SK-N-SH treated with all-trans-retinoic acid at 6 μM for 48 hours (cell line): ENCODE measurements at regions not wholly inside any gene's neighbourhood (a gene's known extent, or its start where the extent isn't known, plus 50 kb on each side); places are given as distances from the start of the nearest gene placed in this dataset.

ENCODE experiments used
- ATAC-seq: fragments of 200-7000 bp; cut with Tn5 transposase; 3 replicates; pipeline ENCODE4 v1.9.1; 2020; ENCODE audit warnings: mild to moderate bottlenecking, moderate library complexity
- ARNTL ChIP-seq: fragments of 450-650 bp; formaldehyde crosslinking; IDR thresholded peaks from 2 replicates; pipeline ENCODE4 v1.5.0; 2020; ENCODE audit warnings: low read depth, mild to moderate bottlenecking, moderate library complexity, borderline replicate concordance
- BACH2 ChIP-seq: fragments of 250-450 bp; sonication (Bioruptor Pico); IDR thresholded peaks from 2 replicates; pipeline ENCODE4 v1.9.0; 2021; ENCODE audit warnings: mild to moderate bottlenecking, borderline replicate concordance
- CSDC2 ChIP-seq: fragments of 250-450 bp; sonication (Bioruptor Pico); IDR thresholded peaks from 2 replicates; pipeline ENCODE4 v1.5.0; 2020; ENCODE audit warnings: mild to moderate bottlenecking, moderate library complexity
- ESRRG ChIP-seq: fragments of 250-450 bp; sonication (Bioruptor Pico); IDR thresholded peaks from 2 replicates; pipeline ENCODE4 v1.6.1; 2021; ENCODE audit warnings: mild to moderate bottlenecking
- GLIS3 ChIP-seq: fragments of 250-450 bp; sonication (Bioruptor Pico); IDR thresholded peaks from 2 replicates; pipeline ENCODE4 v1.5.0; 2020; ENCODE audit warnings: mild to moderate bottlenecking, moderate library complexity
- OSR1 ChIP-seq: fragments of 250-450 bp; sonication (Bioruptor Pico); IDR thresholded peaks from 2 replicates; pipeline ENCODE4 v1.8.0; 2022; ENCODE audit warnings: moderate library complexity, mild to moderate bottlenecking, inconsistent platforms
- POU6F1 ChIP-seq: fragments of 250-450 bp; sonication (Bioruptor Pico); IDR thresholded peaks from 2 replicates; pipeline ENCODE4 v1.8.0; 2021; ENCODE audit warnings: low read depth, mild to moderate bottlenecking, moderate library complexity, borderline replicate concordance
- PPARA ChIP-seq: fragments of 250-450 bp; sonication (Bioruptor Pico); IDR thresholded peaks from 2 replicates; pipeline ENCODE4 v1.5.0; 2020; ENCODE audit warnings: mild to moderate bottlenecking, borderline replicate concordance
- RARB ChIP-seq: fragments of 250-450 bp; sonication (Bioruptor Pico); IDR thresholded peaks from 2 replicates; pipeline ENCODE4 v1.8.0; 2021; ENCODE audit warnings: mild to moderate bottlenecking, moderate library complexity
- SNAI2 ChIP-seq: fragments of 250-450 bp; sonication (Bioruptor Pico); IDR thresholded peaks from 2 replicates; pipeline ENCODE4 v1.5.0; 2020; ENCODE audit warnings: mild to moderate bottlenecking, moderate library complexity
- TCF4 ChIP-seq: fragments of 250-450 bp; sonication (Bioruptor Pico); IDR thresholded peaks from 2 replicates; pipeline ENCODE4 v1.8.0; 2021; ENCODE audit warnings: mild to moderate bottlenecking, moderate library complexity, borderline replicate concordance
- TOX ChIP-seq: fragments of 250-450 bp; sonication (Bioruptor Pico); IDR thresholded peaks from 2 replicates; pipeline ENCODE4 v1.8.0; 2021; ENCODE audit warnings: mild to moderate bottlenecking, moderate library complexity, borderline replicate concordance
- TSHZ2 ChIP-seq: fragments of 250-450 bp; sonication (Bioruptor Pico); IDR thresholded peaks from 2 replicates; pipeline ENCODE4 v1.5.0; 2020; ENCODE audit warnings: mild to moderate bottlenecking, moderate library complexity
- ZC3H10 ChIP-seq: fragments of 250-450 bp; sonication (Bioruptor Pico); IDR thresholded peaks from 2 replicates; pipeline ENCODE4 v1.5.1; 2021; ENCODE audit warnings: mild to moderate bottlenecking, moderate library complexity
- ZFP3 ChIP-seq: fragments of 250-450 bp; sonication (Bioruptor Pico); IDR thresholded peaks from 2 replicates; pipeline ENCODE4 v1.5.0; 2020; ENCODE audit warnings: mild to moderate bottlenecking, moderate library complexity
- ZFP30 ChIP-seq: fragments of 450-650 bp; formaldehyde crosslinking; IDR thresholded peaks from 2 replicates; pipeline ENCODE4 v1.5.0; 2022; ENCODE audit warnings: mild to moderate bottlenecking, moderate library complexity
- ZNF565 ChIP-seq: fragments of 450-650 bp; formaldehyde crosslinking; conservative IDR thresholded peaks from 2 replicates; pipeline ENCODE4 v1.5.0; 2020; ENCODE audit warnings: low read depth, mild to moderate bottlenecking, moderate library complexity
- ZNF70 ChIP-seq: fragments of 450-650 bp; formaldehyde crosslinking; IDR thresholded peaks from 2 replicates; pipeline ENCODE4 v1.5.0; 2020; ENCODE audit warnings: mild to moderate bottlenecking, moderate library complexity
- ZNF8 ChIP-seq: fragments of 450-650 bp; formaldehyde crosslinking; IDR thresholded peaks from 2 replicates; pipeline ENCODE4 v1.5.0; 2020; ENCODE audit warnings: mild to moderate bottlenecking, moderate library complexity
- TF ChIP-seq, protein P1 (sequence below): fragments of 250-450 bp; sonication (Bioruptor Pico); IDR thresholded peaks from 2 replicates; pipeline ENCODE4 v1.5.1; 2020; ENCODE audit warnings: low read depth, mild to moderate bottlenecking, moderate library complexity
- TF ChIP-seq, protein P2 (sequence below): fragments of 250-450 bp; sonication (Bioruptor Pico); IDR thresholded peaks from 2 replicates; pipeline ENCODE4 v1.5.1; 2021; ENCODE audit warnings: mild to moderate bottlenecking, moderate library complexity

GRCh38 chr19:28871099-28871725 lies 341.7 kb downstream of the UQCRFS1 start:
- ATAC-seq: no peak

GRCh38 chr19:28869459-28869858 lies 343.5 kb downstream of the UQCRFS1 start:
- TF ChIP-seq, protein P1, sequence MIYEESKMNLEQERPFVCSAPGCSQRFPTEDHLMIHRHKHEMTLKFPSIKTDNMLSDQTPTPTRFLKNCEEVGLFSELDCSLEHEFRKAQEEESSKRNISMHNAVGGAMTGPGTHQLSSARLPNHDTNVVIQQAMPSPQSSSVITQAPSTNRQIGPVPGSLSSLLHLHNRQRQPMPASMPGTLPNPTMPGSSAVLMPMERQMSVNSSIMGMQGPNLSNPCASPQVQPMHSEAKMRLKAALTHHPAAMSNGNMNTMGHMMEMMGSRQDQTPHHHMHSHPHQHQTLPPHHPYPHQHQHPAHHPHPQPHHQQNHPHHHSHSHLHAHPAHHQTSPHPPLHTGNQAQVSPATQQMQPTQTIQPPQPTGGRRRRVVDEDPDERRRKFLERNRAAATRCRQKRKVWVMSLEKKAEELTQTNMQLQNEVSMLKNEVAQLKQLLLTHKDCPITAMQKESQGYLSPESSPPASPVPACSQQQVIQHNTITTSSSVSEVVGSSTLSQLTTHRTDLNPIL (CRISPR knock-in tag): no peak
- no peak for TF ChIP-seq TOX (CRISPR knock-in tag)
- TF ChIP-seq ZNF565: no peak
- TF ChIP-seq RARB (CRISPR knock-in tag): no peak
- TF ChIP-seq ZFP3 (CRISPR knock-in tag): no peak
- no peak for TF ChIP-seq ZC3H10 (CRISPR knock-in tag)
- no peak for TF ChIP-seq ZNF8 (CRISPR knock-in tag)
- TF ChIP-seq ZFP30 (CRISPR knock-in tag): no peak
- TF ChIP-seq PPARA (CRISPR knock-in tag): no peak
- no peak for ATAC-seq

More at GRCh38 chr19:28871099-28871725, 341.7 kb downstream of the UQCRFS1 start:
- TF ChIP-seq, protein P2, sequence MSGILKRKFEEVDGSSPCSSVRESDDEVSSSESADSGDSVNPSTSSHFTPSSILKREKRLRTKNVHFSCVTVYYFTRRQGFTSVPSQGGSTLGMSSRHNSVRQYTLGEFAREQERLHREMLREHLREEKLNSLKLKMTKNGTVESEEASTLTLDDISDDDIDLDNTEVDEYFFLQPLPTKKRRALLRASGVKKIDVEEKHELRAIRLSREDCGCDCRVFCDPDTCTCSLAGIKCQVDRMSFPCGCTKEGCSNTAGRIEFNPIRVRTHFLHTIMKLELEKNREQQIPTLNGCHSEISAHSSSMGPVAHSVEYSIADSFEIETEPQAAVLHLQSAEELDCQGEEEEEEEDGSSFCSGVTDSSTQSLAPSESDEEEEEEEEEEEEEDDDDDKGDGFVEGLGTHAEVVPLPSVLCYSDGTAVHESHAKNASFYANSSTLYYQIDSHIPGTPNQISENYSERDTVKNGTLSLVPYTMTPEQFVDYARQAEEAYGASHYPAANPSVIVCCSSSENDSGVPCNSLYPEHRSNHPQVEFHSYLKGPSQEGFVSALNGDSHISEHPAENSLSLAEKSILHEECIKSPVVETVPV: no peak
- TF ChIP-seq ARNTL (CRISPR knock-in tag) (no peak), ZC3H10 (CRISPR knock-in tag) (no peak), POU6F1 (no peak), PPARA (CRISPR knock-in tag) (no peak), ZNF8 (CRISPR knock-in tag) (no peak), RARB (CRISPR knock-in tag) (no peak), CSDC2 (CRISPR knock-in tag) (no peak), BACH2 (CRISPR knock-in tag) (no peak), TCF4 (no peak), ZFP3 (CRISPR knock-in tag) (no peak), ZNF70 (no peak)
- TF ChIP-seq, protein P1 (CRISPR knock-in tag): no peak

- no peak for ATAC-seq
- TF ChIP-seq PPARA (CRISPR knock-in tag) (no peak), ESRRG (no peak), CSDC2 (CRISPR knock-in tag) (no peak), ZFP30 (CRISPR knock-in tag) (no peak), POU6F1 (no peak), SNAI2 (CRISPR knock-in tag) (no peak)
- TF ChIP-seq, all 23 proteins: peak for 0
Observed at GRCh38 chr19:28868836-28869235, 344.1 kb downstream of the UQCRFS1 start.

DNA sequence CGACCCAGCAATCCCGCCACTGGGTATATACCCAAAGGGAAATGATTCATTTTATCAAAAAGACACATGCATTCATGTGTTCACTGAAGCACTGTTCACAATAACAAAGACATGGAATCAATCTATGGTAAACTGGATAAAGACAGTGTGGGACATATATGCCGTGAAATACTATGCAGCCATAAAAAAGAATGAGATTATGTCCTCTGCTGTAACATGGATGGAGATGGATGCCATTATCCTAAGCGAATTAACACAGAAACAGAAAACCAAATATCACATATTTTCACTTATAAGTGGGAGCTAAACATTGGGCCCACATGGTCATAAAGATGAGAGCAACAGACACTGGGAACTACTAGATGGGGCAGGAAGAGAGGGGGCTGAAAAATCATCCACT lies 345.0 kb downstream of the UQCRFS1 start:
- TF ChIP-seq ZNF565 (no peak), ESRRG (no peak), CSDC2 (CRISPR knock-in tag) (no peak), ZNF70 (no peak), ARNTL (CRISPR knock-in tag) (no peak), OSR1 (CRISPR knock-in tag) (no peak), ZNF8 (CRISPR knock-in tag) (no peak), RARB (CRISPR knock-in tag) (no peak), TOX (CRISPR knock-in tag) (no peak), ZFP30 (CRISPR knock-in tag) (no peak), GLIS3 (CRISPR knock-in tag) (no peak), BACH2 (CRISPR knock-in tag) (no peak), TSHZ2 (CRISPR knock-in tag) (no peak)
- TF ChIP-seq, protein P1 (CRISPR knock-in tag): no peak
- ATAC-seq: no peak
